NCI-H1417 (cell line): ENCODE measurements at regions not wholly inside any gene's neighbourhood (a gene's known extent, or its start where the extent isn't known, plus 50 kb on each side); places are given as distances from the start of the nearest gene placed in this dataset.

Experiments used
- DNase-seq, 3 experiments: peaks; one replicate each; lab custom pipeline; 2025; lab: John Stamatoyannopoulos, UW

DNA sequence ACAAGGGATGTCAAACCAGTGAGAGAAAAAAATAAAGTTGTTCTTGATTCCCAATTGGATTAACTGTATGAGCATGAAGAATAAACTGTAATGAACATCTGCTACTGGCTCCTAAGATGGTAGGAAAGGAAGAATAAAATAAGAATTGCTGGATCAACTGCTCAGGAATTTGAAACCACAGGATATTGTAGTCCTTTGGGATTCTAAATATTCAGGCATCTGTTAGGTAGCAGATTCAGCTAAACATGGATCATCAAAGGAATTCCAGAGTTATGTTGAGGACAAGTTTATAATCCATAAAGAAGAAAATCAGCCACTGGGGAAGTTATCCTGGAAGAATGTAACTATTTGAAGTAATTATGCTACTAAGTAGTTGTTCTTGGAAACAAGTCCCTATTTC is 65.8 kb downstream of the ISL1 start:
- no peak for DNase-seq

DNA sequence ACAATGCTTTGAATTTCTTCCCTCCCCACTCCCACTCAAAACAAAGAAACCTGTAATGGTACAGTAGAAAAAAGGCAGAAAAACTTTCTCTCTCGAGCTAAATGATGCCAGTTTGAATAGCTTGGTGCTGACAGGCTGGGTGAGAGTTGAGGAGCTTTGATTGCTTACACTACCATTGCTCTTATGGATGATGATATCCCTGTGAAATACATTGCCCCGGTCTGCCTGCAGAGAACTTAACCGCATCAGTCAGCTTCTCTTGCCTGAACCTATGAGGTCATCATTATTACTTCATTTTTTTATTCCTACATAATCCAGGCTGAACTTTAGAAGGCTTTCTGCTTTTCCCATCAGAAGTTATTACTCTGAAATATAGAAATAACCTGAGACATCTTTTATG is 69.3 kb downstream of the ISL1 start:
- DNase-seq, result no peak

DNA sequence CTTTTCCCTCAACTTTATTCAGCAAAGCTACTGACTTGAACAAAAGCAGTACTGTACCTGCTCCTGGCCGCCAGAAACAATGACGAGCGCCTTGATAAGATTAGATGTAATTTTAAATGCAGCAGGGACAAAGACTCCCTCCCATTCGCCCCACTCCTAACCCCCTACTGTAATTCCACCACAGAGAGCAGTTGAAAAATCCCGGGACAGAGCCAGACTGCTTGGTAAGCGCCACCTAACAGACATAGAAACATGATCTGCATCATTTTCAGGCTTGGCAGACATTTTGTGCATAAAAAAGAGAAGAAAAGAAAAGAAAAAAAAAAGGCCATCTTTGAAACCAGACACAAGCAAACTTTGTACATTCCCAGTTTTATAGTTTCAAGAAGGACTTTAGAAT is 81.9 kb downstream of the ISL1 start:
- DNase-seq, result no peak

DNA sequence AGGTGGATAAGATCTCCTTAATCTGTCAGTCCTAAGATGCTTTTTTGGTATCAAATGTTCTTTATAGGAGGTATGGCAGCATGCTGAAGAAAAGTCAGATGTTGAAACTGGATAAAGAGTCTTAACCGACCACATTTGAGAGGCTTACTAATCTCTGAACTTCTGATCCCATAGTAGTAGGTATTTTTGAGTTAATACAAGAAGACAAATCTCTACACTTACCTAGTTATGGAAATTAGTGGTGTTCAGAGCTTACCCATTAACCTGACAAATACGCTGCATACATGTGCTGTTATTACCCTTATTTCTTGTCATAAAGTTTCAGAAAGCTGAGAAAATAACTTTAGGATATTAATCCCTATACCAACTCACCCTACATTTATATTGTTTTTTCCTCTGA is 83.0 kb downstream of the ISL1 start:
- no peak for DNase-seq

DNA sequence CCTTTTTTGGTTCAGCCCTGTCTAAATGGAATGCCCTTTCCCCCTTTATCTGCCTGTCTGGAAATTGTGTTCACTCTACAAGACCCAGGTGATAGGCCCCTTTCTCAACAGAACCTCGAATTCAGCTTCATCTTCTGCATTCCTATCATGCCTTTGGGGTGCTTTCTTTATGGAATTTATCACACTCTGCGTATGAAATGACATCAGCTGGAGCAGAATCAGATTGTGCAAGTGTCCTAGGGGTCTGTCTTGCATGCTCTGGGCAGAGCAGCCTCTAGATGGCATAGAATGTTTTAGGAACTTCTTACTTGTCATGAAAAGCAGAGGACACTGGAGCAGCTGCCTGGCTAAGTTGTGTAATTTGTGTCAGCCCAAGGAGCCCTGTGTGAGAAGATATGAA is 84.9 kb downstream of the ISL1 start:
- DNase-seq, result peak in 1 of 3 experiments; percentile 7

DNA sequence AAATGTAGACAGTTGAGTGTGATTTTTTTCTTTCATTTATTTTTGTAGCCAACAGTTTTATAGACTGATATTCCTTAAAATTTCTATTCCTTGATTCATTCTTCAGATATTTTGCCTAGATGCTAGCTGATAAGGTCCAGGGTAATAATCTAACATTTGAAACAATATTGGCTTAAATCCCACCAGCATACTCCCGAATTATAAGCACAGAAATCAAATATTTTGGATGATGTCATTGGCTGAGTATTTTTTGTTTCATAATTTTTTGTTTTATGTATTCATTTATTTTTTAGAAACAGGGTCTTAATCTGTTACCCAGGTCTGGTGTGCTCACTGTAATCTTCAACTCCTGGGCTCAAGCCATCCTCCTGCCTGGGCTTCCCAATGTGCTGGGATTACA is 88.4 kb downstream of the ISL1 start:
- DNase-seq, result no peak

DNA sequence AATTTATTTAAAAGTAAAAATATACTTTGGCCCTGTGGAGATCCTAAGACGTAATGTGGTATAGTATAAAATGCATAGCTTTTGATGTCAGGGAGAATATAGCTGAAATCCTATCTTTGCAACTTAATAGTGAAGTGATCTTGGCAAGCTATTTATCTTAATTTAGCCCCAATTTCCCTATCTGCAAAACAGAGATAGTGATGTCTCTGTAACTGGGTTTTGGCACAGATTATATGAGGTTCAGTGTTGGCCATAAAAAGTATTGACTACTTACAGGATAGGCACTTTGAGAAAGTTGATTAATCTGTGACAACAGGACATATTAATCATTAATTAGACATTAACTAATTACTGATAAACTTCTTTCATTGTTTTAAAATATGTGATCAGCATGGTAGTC is 89.2 kb downstream of the ISL1 start:
- no peak for DNase-seq

DNA sequence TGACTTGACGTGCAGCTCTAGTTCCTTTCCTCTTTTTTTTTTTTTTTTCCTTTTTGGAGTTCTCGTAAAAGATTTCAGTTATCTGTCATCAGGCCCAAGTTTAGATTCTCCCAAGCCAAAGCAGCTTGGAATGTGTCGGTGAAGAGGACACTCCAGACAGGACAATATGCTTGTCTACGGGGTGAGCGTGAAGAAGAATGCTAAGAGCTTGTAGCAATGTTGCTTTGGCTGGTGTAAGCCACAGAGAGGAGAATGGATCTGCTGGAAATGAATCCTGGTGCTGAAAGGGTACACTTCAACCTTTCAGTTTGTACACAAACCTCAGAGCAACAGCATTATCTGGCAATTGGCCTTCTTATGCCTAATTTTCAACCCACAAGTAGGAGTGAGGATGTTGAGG is 92.4 kb downstream of the ISL1 start:
- no peak for DNase-seq

DNA sequence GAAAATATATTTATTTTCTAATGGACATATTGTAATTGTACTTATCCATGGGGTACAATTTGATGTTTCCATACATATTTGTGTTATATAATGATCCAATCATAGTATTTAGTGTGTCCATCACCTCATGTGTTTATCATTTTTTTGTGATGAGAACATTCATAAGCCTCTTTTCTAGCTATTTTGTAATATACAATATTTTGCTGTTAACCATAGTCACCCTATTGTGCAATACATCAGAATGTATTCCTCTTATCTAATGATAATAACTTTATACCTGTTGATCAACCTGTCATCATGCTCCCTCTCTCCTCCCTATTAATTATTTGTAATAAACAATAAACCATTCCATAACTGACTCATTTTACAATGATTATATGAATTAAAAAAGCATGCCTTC is 93.2 kb downstream of the ISL1 start:
- no peak for DNase-seq

DNA sequence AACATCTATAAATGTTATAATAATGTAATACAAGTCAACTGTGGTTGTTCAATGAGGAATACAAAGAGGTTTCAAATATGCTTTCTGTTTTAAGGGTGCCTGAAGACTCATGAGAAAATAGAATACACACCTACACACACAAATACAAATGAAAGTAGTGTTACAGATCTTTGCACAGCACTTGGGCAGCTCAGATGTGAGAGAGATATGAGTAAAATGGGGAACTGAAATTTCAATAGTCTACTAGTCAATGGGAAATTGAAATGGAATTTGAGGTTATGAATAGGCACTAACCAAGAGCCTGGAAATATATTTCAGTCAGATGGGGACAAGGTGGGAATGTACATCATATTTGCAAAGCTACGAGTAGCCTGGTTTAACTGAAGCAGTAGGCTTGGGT is 96.6 kb downstream of the ISL1 start:
- no peak for DNase-seq

DNA sequence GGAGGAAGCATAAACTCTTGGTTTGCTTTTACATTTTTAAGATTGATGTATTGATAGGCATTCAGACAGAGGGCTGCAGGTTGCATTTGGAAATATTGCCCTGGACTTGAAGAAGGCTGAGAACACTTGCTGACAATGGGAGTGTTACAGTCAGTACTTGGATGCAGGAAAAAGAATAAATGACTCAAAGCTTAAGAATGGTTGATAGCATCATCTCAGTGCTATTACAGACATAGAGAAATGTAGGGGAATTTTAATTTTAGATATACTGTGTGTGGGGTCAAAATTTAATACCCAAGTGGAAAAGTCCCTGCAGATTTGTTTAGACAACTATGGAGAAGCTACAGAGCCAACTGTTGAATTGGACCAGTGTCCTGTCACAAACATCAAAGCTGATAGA is 101.1 kb downstream of the ISL1 start:
- DNase-seq, result no peak

DNA sequence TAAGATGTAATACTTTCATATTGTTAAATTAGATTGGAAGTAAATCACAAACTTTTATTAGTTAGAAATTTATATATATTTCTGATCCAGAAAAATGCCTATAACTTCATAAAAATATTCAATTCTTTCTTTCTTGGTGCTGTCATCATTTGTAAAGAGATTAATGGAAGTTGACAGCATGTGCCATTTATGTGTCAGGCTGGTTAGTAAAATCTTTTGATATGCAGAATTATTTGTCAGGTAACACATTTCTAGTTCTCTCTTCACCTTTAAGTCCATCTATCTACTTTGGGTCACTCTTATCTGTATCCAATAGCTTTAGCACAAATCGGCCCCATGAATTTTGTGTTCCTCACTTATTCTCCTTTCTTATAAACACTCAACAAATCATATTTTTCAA is 102.9 kb downstream of the ISL1 start:
- no peak for DNase-seq

DNA sequence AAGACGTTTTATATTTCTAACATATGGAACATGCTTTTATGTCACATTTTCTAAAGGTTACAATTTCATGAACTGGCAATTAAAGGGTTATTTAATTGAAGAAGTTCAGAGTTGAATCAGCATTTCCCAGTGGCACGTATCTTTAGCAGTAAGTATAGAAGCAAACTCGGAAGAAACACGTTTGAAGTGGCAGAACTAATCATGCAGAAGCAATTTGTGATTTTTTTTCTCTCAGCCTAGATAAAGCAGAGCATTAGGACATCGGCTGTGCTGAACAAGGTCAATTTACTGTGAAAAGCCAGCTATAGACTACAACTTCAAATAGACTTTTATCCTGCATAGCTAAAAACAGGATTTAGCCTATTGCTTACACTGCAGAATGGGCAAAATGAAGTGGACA is 104.7 kb downstream of the ISL1 start:
- DNase-seq, result peak in 2 of 3 experiments; percentile 11 to 66

DNA sequence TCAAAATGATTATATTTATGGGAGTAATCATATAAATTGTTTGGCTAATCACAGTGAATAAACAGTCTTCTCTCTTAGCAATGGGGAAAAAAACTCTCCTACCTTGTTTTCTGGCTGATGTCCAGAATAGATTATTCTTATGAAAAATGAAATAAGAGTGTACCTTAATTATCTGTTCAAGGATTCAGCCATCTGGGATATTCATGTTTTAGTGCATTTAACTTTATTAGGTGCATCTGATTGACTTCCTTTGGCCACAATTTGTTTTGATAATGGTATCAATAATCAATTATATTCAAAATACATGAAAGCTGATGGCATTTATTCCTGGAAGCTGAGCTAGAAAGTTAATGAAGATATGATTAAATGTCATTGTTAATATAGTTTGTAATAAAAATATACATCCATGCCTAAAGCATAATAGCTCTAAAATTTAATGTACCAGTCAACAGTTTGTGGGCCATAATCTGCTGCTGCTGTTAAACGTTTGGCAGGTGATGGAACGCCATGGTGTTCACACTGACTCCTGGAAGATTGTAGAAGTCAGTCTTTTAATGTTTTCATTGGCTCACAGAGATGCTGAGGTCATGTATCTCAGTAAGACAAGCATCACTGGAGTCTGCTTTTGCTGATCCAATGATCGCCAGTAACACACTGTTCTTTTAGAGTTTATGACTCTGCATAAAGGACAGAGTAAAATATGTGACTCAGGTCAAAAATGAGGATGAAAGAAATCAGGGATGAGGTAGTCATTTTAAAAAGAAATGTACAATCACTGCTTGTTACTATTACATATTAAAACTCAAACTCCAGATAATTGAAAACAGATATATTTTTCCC is 105.8 kb downstream of the ISL1 start:
- DNase-seq, result peak in 1 of 3 experiments; percentile 60

DNA sequence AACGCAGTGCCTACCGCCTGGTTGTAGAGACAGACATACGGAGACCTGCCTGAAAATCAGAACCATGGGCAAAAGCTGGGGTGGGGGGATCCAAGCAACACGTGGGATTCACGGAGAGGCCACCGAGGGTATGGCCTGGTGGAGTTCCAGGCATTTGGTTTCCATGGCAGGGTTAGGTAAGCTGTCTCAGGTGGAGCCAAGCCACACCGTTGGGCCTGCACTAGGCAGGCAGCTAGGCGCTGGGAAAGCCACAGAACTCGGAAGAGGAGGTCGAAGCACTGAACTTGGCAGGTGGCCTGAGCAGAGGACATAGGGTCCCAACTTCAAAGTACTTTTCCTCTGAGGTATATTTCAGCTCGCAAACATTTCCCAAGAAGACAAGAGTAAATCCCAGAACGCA is 111.6 kb downstream of the ISL1 start:
- DNase-seq, result no peak

DNA sequence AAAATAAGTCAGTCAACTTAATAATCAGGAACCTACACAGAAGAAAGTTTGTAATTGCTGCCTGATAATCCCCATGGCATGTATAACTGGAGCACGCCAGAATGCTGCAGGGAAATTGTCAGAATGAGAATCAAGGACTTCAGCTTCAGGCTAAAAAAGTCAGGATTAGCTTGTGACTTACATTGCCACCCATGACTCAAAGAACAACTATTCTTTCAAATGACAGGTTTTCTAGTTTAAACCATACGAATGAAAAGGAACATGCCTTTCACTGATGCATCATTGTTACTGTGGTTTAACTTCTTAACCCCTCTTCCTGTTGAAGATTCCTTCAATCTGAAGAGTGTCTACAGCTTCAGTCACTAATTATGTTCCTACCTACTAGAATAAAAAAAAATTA is 112.4 kb downstream of the ISL1 start:
- no peak for DNase-seq

DNA sequence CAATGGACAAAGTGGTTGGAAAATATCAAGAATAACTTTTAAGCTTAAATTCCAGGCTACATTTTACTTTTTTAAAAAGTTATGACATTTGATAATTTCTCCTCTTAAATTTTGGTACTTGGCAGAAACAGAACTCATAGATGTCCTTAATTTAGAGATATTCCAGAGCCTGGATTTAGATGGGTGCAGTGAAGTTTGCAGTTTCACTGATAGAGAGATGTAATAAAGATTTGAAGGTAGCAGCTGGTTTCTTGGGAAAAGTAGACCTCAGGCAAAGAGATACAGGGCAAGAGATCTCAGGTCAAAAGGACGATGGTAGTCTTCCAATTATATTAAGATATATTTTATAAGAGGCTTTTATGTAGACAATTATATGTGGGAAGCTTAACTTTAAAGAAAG is 134.6 kb downstream of the ISL1 start:
- DNase-seq, result no peak

DNA sequence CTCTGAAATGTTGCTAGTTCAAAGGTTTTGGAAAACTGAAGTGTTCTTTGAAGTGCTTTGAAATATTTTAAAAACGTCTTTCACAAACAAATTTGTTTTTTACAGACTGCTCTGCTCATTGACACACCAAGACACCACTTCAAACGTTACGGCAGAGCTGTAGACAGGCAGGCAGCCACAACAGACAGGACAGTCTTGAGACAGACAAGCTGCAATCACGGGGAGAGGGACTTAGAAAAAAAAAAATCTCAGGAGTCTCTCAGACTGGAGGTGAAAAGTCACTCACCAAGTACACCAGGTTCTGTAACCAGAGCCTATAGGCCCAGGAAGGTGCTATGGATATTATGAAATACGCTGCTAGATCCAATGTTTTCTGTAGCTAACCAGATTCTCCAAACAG is 135.4 kb downstream of the ISL1 start:
- DNase-seq, result peak in 2 of 3 experiments; percentile 19 to 37

DNA sequence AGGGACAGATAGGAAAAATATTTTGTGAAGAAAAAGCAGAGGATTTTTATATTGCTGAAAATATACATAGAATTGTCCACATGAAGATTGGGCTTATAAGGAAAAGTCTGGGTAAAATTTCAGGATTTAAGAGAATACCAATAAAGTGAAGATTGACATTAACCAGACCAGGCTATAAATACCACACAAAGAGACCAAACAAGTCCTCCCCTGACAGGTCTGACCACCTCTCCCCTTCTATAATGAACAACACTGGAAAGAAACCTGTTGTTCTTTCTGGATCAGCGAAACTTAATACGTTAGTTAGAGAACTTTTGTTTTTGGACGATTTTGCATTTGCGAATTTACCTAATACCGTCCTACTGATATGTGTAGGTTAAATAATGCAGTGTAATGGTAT is 138.3 kb downstream of the ISL1 start:
- no peak for DNase-seq

DNA sequence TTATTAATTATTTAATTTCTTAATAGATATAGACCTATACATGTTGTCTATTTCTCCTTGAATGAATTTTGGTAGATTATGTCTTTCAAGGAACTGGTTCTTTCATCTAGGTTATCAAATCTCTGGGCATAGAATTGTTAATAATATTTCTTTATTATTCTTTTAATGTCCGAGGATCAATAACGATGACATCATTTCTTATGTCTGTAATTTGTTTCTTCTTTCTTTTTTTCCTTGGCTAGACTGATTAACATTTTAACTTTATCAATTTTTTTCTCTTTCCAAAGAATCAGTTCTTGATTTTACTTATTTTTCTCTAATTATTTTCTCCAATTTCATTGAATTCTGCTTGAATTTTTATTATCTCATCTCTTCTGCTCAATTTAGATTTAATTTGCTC is 156.0 kb downstream of the ISL1 start:
- no peak for DNase-seq

DNA sequence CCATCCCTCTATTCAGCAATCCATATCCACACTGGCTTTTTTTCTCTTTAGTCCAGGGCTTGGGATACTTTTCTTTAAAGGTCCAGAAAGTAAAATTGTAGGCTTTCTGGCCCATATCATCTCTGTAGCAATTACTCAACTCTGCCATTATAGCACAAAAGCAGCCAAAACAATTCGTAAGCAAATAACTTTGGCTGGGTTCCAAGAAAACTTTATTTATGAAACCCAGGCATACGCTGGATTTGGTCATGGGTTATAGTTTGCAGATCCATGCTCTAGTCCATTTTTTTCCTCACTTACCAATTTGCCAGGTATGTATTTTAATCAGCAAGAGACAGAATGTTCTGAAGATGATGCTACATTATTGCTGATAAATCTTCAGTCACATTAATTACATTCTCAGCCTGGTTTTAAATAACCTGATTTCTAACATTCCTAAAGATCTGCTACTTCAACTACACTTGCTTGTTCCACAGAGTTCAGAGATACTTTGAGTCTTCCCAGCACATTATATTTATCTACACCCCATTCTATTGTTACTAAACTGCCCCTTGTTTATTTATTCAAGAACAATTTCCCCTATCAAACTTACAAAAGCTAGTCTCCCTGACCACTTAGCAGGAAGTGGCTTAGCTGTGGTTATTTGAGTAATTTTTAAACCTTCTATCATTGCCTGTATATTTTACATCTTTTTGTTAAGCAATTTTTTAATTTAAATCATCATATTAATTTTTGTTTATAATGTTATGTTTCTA is 161.0 kb downstream of the ISL1 start:
- DNase-seq, result no peak

DNA sequence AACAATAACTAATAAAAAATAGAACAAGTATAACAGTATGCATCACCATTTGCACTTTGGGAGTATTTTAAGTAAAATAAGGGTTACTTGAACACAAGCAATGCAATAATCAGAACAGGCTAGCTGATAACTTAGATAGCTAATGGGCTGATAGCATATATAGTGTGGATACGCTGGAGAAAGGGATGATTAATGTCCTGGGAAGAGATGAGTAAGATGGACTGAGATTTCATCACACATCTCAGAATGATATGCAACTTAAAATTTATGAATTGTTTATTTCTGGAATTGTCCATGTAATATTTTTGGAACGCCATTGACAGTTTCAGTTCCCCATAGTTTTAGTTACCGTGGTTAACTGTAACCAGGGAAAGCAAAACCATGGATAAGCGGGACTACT is 173.6 kb downstream of the ISL1 start:
- no peak for DNase-seq

DNA sequence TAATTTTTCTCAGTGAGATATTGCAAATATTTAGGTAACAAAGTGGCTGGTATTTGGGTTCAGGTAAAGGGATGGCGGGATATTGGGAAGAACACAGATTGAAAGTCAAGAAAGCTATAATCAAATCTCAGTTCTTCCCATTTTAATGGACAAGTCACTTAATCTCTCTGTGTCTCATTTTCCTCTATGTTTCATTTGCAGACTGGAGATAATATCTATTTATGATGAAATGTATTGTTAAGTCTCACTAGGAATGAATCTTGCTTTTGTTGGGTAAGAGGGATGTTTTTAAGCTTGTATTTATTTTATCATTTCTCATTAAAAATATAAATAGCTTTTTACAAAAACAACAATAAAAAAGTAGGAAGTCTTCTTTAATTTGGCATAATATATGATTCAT is 175.4 kb downstream of the ISL1 start:
- DNase-seq, result no peak

DNA sequence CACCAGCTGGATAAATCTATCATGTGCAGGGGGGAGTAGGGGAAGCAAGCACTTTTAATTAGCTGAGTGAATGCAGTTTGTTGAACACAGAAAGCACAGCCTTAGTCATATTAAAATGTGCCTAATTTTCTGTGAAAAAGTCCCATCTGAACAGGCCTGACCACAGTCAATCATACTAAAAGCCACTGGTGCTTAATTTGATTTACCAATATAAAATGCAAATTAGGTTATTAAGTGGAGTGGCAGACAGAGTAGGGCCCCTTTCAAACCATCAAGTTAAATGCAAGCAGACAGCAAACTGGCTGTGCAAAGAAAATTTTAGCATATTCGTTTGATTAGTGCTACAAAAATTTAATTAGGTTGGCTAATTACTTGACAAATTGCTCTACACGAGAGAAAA is 176.1 kb downstream of the ISL1 start:
- no peak for DNase-seq
